Mesodermal cell (in vitro differentiated cells): ENCODE measurements at regions not wholly inside any gene's neighbourhood (a gene's known extent, or its start where the extent isn't known, plus 50 kb on each side); places are given as distances from the start of the nearest gene placed in this dataset.
"Not testable (repeated sequence)": the region's sequence is repeated elsewhere in the genome, so short reads cannot be mapped to it uniquely, and the experiment has no call there.

ENCODE experiments used
- H3K27ac ChIP-seq: 2 replicates; pipeline ENCODE4 v1.7.0; 2013; ENCODE audit warnings: mild to moderate bottlenecking, low read depth, low read length, moderate library complexity; ENCODE audit not compliant: severe bottlenecking
- H3K36me3 ChIP-seq: 2 replicates; pipeline ENCODE4 v1.7.1; 2013; ENCODE audit warnings: mild to moderate bottlenecking, low read length, moderate library complexity; ENCODE audit not compliant: control insufficient read depth, insufficient read depth
- H3K4me1 ChIP-seq: one replicate; pipeline ENCODE4 v1.7.1; 2013; ENCODE audit warnings: mild to moderate bottlenecking, low read length; ENCODE audit not compliant: insufficient read depth, control insufficient read depth, poor library complexity, severe bottlenecking
- H3K4me3 ChIP-seq: 2 replicates; pipeline ENCODE4 v1.7.0; 2013; ENCODE audit warnings: low read length, control low read depth, mild to moderate bottlenecking; ENCODE audit not compliant: insufficient read depth, poor library complexity, severe bottlenecking; ENCODE audit errors: extremely low read depth
- H3K9me3 ChIP-seq: 2 replicates; pipeline ENCODE4 v1.7.1; 2013; ENCODE audit warnings: mild to moderate bottlenecking, low read length, moderate library complexity; ENCODE audit not compliant: control insufficient read depth
- WGBS, 2 experiments: methylation state at CpG; one replicate each; pipeline ENCODE4 v1.1.5; 2013; ENCODE audit warnings: missing lambda C conversion rate in 2 of 2; ENCODE audit not compliant: insufficient coverage in 2 of 2; 5-methylcytosine and 5-hydroxymethylcytosine counted together

- Histone ChIP-seq H3K27ac (no peak overlapping the region), H3K9me3 (no peaks in the 10 kb centered on the region), H3K36me3 (no peaks in the 10 kb centered on the region), H3K4me3 (no peak overlapping the region), H3K4me1 (no peaks in the 10 kb centered on the region)
- WGBS, 2 experiments: no CpG with 5 or more reads among the region's 1 CpG
Measured at GRCh38 chr5:87778876-87779275, 366.1 kb upstream of the CCNH start.

DNA sequence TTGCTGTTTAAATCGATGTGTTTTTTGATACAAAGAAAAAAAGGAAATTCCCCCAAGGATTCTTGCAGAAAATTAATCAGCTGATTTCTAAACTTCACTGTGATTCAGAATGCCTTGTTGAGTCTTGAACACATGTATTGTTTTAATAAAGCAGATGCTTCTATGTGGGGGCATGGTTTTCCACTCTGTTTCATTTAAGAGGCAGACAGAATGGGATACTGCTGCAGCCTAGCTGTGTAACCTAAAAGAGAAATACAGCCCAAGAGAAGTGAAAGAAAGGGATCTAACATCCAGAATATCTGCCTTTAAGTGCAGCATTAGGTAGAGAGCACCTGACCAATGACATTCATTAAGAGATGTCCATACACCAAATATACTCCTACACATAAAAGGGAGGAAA, 365.1 kb upstream of the CCNH start:
- WGBS, 2 experiments: no CpG with 5 or more reads among the region's 1 CpG
- Histone ChIP-seq H3K27ac (no peak overlapping the region), H3K9me3 (no peaks in the 10 kb centered on the region), H3K36me3 (no peaks in the 10 kb centered on the region), H3K4me3 (no peak overlapping the region), H3K4me1 (no peaks in the 10 kb centered on the region)

- no peaks in the 10 kb centered on the region for H3K36me3 ChIP-seq
- no peaks in the 10 kb centered on the region for H3K9me3 ChIP-seq
- no peaks in the 10 kb centered on the region for H3K4me1 ChIP-seq
- no peak overlapping the region for H3K27ac ChIP-seq
- WGBS, 2 experiments: 97 to 100% methylated on average over 3 of the region's 3 CpGs
- no peak overlapping the region for H3K4me3 ChIP-seq
Measured at GRCh38 chr5:87776785-87777184, 364.1 kb upstream of the CCNH start.

DNA sequence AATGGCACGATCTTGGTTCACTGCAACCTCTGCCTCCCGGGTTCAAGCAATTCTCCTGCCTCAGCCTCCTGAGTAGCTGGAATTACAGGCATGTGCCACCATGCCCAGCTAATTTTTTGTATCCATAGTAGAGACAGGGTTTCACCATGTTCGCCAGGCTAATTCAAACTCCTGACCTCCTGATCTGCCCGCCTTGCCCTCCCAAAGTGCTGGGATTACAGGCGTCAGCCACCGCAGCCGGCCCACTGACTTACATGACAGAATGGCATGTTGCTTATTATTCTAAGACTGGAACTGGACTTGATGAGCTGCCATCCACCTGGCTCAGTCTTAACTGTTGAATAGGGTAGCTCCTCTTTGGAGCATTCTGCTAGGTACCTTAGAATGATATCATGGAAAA, 363.6 kb upstream of the CCNH start:
- 93 to 94% methylated on average over 5 to 7 of the region's 7 CpGs for WGBS, 2 experiments

DNA sequence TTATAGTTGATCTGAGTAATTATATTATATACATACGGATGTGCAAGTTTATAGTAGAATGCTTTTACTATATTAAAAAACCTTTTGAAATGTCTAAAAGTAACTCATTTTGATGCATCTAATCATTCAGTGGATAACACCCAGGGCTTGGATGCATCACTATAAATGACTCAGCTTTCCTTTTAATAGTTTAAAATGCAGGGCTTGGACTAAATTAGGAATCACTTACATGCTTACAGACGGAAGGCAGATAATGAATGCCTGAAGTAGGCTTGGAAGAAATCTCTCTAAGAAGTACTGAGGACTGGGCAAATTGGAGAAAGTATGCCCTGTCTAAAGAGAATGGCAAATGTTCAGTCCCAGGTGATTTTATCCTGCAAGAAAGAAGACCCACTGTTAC, 362.5 kb upstream of the CCNH start:
- Histone ChIP-seq H3K36me3 (no peaks in the 10 kb centered on the region), H3K27ac (no peak overlapping the region), H3K4me1 (no peaks in the 10 kb centered on the region), H3K9me3 (no peaks in the 10 kb centered on the region), H3K4me3 (no peak overlapping the region)
- 86 to 100% methylated on average over 1 of the region's 2 CpGs for WGBS, 2 experiments

More for the DNA sequence above, 363.6 kb upstream of the CCNH start:
- not testable (repeated sequence) for H3K9me3 ChIP-seq, H3K27ac ChIP-seq, H3K4me3 ChIP-seq, H3K4me1 ChIP-seq, H3K36me3 ChIP-seq

DNA sequence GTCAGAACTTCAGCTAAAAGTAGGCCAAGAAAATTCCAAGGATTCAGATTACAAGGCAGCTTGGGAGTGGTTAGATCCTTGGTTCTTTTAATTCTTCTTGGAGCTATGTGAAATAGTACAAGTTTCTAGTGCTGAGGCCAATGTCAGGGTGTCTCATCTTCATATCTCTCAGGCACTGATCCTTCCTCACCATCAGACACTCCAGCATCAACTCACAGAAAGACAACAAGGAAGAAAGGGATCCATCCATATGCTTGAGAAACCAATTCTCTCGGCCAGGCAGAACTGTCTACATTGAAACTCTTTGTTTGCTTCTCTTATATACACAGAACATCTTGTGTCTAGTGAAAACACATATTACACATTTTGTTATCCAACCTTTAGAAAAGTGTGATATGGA, 362.1 kb upstream of the CCNH start:
- H3K36me3 ChIP-seq: no peaks in the 10 kb centered on the region
- H3K4me3 ChIP-seq: no peak overlapping the region
- no CpG with 5 or more reads among the region's 1 CpG for WGBS, 2 experiments

GRCh38 chr5:87770601-87771121, 357.9 kb upstream of the CCNH start:
- Histone ChIP-seq H3K27ac (no peak overlapping the region), H3K4me3 (no peak overlapping the region), H3K9me3 (no peaks in the 10 kb centered on the region), H3K4me1 (no peaks in the 10 kb centered on the region), H3K36me3 (no peaks in the 10 kb centered on the region)
- 74 to 76% methylated on average over 6 to 10 of the region's 16 CpGs for WGBS, 2 experiments

More for the DNA sequence above, 362.1 kb upstream of the CCNH start:
- no peaks in the 10 kb centered on the region for H3K9me3 ChIP-seq
- H3K4me1 ChIP-seq: no peaks in the 10 kb centered on the region
- H3K27ac ChIP-seq: no peak overlapping the region

- H3K9me3 ChIP-seq: no peaks in the 10 kb centered on the region
- H3K27ac ChIP-seq: no peak overlapping the region
- WGBS, 2 experiments: 90 to 100% methylated on average over 2 to 3 of the region's 8 CpGs
- H3K36me3 ChIP-seq: no peaks in the 10 kb centered on the region
- H3K4me1 ChIP-seq: no peaks in the 10 kb centered on the region
- H3K4me3 ChIP-seq: no peak overlapping the region
Measured at GRCh38 chr5:87770016-87770570, 357.4 kb upstream of the CCNH start.

- no peaks in the 10 kb centered on the region for H3K4me1 ChIP-seq
- H3K4me3 ChIP-seq: no peak overlapping the region
- H3K9me3 ChIP-seq: no peaks in the 10 kb centered on the region
- H3K27ac ChIP-seq: no peak overlapping the region
- no peaks in the 10 kb centered on the region for H3K36me3 ChIP-seq
- 86% methylated on average over 1 of the region's 2 CpGs; no CpG with 5 or more reads in 1 of the 2 experiments for WGBS, 2 experiments
Measured at GRCh38 chr5:87769157-87769556, 356.4 kb upstream of the CCNH start.

- Histone ChIP-seq H3K27ac (no peak overlapping the region), H3K4me1 (no peaks in the 10 kb centered on the region), H3K4me3 (no peak overlapping the region), H3K9me3 (no peaks in the 10 kb centered on the region), H3K36me3 (no peaks in the 10 kb centered on the region)
- WGBS, 2 experiments: no CpG with 5 or more reads among the region's 2 CpGs
Measured at GRCh38 chr5:87768190-87768589, 355.5 kb upstream of the CCNH start.

DNA sequence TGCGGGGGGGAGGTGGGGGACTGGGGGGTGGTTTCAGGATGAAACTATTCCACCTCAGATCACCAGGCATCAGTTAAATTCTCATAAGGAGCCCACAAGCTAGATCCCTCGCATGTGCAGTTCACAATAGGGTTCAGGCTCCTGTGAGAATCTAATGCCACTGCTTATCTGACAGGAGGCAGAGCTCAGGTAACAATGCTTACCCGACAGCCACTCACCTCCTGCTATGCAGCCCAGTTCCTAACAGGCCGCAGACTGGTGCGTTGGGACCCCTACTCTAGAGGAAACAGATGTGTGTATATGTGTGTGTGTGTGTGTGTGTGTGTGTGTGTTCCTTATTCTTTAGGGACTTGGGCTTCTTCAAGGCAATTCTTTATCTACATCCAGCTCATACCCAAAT, 352.3 kb upstream of the CCNH start:
- Histone ChIP-seq H3K27ac (no peak overlapping the region), H3K36me3 (no peaks in the 10 kb centered on the region), H3K4me3 (no peak overlapping the region), H3K4me1 (no peaks in the 10 kb centered on the region), H3K9me3 (no peaks in the 10 kb centered on the region)
- 76 to 86% methylated on average over 1 to 2 of the region's 5 CpGs for WGBS, 2 experiments
